Liver (tissue), 8 donors: ENCODE measurements at regions not wholly inside any gene's neighbourhood (a gene's known extent, or its start where the extent isn't known, plus 50 kb on each side); places are given as distances from the start of the nearest gene placed in this dataset.

ENCODE experiments used
- DNase-seq: peaks from one replicate; pipeline ENCODE4 v3.0.0-alpha.2; 2017; ENCODE audit warnings: low spot score
- H3K27ac ChIP-seq, 2 donors: one replicate each; pipeline ENCODE4 v1.7.0; 2013; ENCODE audit warnings: inconsistent platforms in 2 of 2, low read length in 2 of 2, control low read depth in 1 of 2, low read depth in 1 of 2, mild to moderate bottlenecking in 1 of 2
- H3K27me3 ChIP-seq, 4 donors: one replicate each; pipeline versions ENCODE4 v1.6.1 to v1.7.0; 2013; ENCODE audit warnings: low read length in 3 of 4, inconsistent platforms in 1 of 4, mild to moderate bottlenecking in 1 of 4, moderate library complexity in 1 of 4; ENCODE audit not compliant: control insufficient read depth in 4 of 4, insufficient read depth in 4 of 4
- H3K36me3 ChIP-seq, 4 donors: one replicate each; pipeline versions ENCODE4 v1.6.1 to v1.7.0; 2013; ENCODE audit warnings: low read length in 3 of 4, mild to moderate bottlenecking in 3 of 4, low read depth in 1 of 4, moderate library complexity in 1 of 4; ENCODE audit not compliant: control insufficient read depth in 4 of 4, insufficient read depth in 3 of 4
- H3K4me1 ChIP-seq, 4 donors: one replicate each; pipeline versions ENCODE4 v1.6.1 to v1.7.0; 2013; ENCODE audit warnings: low read length in 3 of 4, mild to moderate bottlenecking in 3 of 4, moderate library complexity in 1 of 4; ENCODE audit not compliant: control insufficient read depth in 4 of 4, insufficient read depth in 4 of 4
- H3K4me3 ChIP-seq, 3 donors: one replicate each; pipeline versions ENCODE4 v1.6.1 to v1.7.0; 2013; ENCODE audit warnings: low read length in 3 of 3, control low read depth in 1 of 3, low read depth in 1 of 3, mild to moderate bottlenecking in 1 of 3
- H3K9ac ChIP-seq, 2 donors: one replicate each; pipeline ENCODE4 v1.7.0; 2013; ENCODE audit warnings: low read length in 2 of 2, mild to moderate bottlenecking in 2 of 2, moderate library complexity in 2 of 2, control low read depth in 1 of 2, low read depth in 1 of 2
- H3K9me3 ChIP-seq, 4 donors: one replicate each; pipeline versions ENCODE4 v1.6.1 to v1.7.0; 2013; ENCODE audit warnings: low read length in 3 of 4; ENCODE audit not compliant: control insufficient read depth in 4 of 4
- EGR1 ChIP-seq, 2 donors: IDR thresholded peaks; 2 replicates each; pipeline ENCODE4 v1.6.1; 2016 to 2018; ENCODE audit warnings: antibody characterized with exemption in 2 of 2, low read depth in 2 of 2
- FOXA1 ChIP-seq: IDR thresholded peaks from 2 replicates; pipeline ENCODE4 v1.6.1; 2016; ENCODE audit warnings: antibody characterized with exemption
- FOXA2 ChIP-seq: IDR thresholded peaks from 2 replicates; pipeline ENCODE4 v1.6.1; 2016; ENCODE audit warnings: antibody characterized with exemption
- HNF4A ChIP-seq, 2 donors: conservative IDR thresholded peaks; 2 replicates each; pipeline ENCODE4 v1.6.1; 2016; ENCODE audit warnings: antibody characterized with exemption in 2 of 2, mild to moderate bottlenecking in 2 of 2
- HNF4G ChIP-seq: IDR thresholded peaks from 2 replicates; pipeline ENCODE4 v1.6.1; 2016; ENCODE audit warnings: antibody characterized with exemption
- JUND ChIP-seq, 2 donors: IDR thresholded peaks; 2 replicates each; pipeline ENCODE4 v1.6.1; 2016; ENCODE audit warnings: antibody characterized with exemption in 2 of 2
- NR2F2 ChIP-seq: IDR thresholded peaks from 2 replicates; pipeline ENCODE4 v1.6.1; 2016; ENCODE audit warnings: antibody characterized with exemption
- RXRA ChIP-seq, 2 donors: IDR thresholded peaks; 2 replicates each; pipeline ENCODE4 v1.6.1; 2017 to 2018; ENCODE audit warnings: antibody characterized with exemption in 2 of 2, mild to moderate bottlenecking in 1 of 2
- SP1 ChIP-seq: IDR thresholded peaks from 2 replicates; pipeline ENCODE4 v1.6.1; 2018; ENCODE audit warnings: antibody characterized with exemption, mild to moderate bottlenecking
- TAF1 ChIP-seq: conservative IDR thresholded peaks from 2 replicates; pipeline ENCODE4 v1.6.1; 2016; ENCODE audit warnings: antibody characterized with exemption, mild to moderate bottlenecking
- YY1 ChIP-seq: IDR thresholded peaks from 2 replicates; pipeline ENCODE4 v1.6.1; 2016; ENCODE audit warnings: antibody characterized with exemption, mild to moderate bottlenecking
- WGBS: extraction: QIAGEN DNeasy Blood & Tissue Kit; methylation state at CpG from one replicate; pipeline ENCODE4 v1.1.7; 2013; 5-methylcytosine and 5-hydroxymethylcytosine counted together
- TF ChIP-seq, protein P1 (sequence below): fragments of 150-350 bp; IDR thresholded peaks from 2 replicates; pipeline ENCODE4 v1.5.1; 2017; ENCODE audit warnings: improper control_type of control experiment, low read depth, low read length; ENCODE audit not compliant: missing input control
- TF ChIP-seq, protein P2 (sequence below): IDR thresholded peaks from 2 replicates; pipeline ENCODE4 v1.6.1; 2016; ENCODE audit warnings: antibody characterized with exemption, mild to moderate bottlenecking
- TF ChIP-seq, protein P3 (sequence below): IDR thresholded peaks from 2 replicates; pipeline ENCODE4 v1.6.1; 2016; ENCODE audit warnings: antibody characterized with exemption
- TF ChIP-seq, protein P4 (sequence below): IDR thresholded peaks from 2 replicates; pipeline ENCODE4 v1.6.1; 2016; ENCODE audit warnings: antibody characterized with exemption
- TF ChIP-seq, protein P5 (sequence below): IDR thresholded peaks from 2 replicates; pipeline ENCODE4 v1.6.1; 2016; ENCODE audit warnings: antibody characterized with exemption
- donor health status: healthy.
- donor health status: healthy.
- donor health status: healthy.
- donor health status: healthy.
- donor health status: healthy.

DNA sequence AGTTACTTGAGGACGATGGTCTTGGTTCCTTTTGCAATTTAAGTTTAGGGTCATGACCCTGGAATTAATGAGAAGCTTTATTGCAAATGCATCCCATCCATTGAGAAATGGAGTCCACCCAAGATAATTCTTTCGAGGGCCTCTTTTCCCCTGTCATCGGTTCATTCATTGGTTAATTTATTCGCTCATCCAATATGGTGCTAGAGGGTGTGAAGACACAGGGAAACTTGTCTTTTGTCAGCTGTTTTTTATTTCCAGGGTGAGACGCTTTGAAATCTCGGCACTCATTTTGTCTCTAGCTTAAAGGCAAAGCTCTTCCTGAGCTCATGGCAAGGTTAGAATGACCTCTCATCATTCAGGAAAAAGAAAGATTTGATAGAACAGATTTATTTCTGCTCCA, 464.2 kb upstream of the EEF2KMT start:
- no peak overlapping the region for H3K9ac ChIP-seq
- no peaks in the 10 kb centered on the region for H3K36me3 ChIP-seq
- WGBS = 72% methylated on average over 6 of the region's 6 CpGs
- H3K4me3 ChIP-seq = no peak overlapping the region
- TF ChIP-seq JUND (IDR thresholded peaks at IDR 0.05) (no peak), FOXA1 (no peak), EGR1 (IDR thresholded peaks at IDR 0.05; ENCODE audit: low read depth in 2 of 2) (no peak), YY1 (no peak), HNF4A (conservative IDR thresholded peaks at IDR 0.05) (no peak), SP1 (no peak), HNF4G (no peak), FOXA2 (no peak), TAF1 (no peak)
- TF ChIP-seq, protein P1, sequence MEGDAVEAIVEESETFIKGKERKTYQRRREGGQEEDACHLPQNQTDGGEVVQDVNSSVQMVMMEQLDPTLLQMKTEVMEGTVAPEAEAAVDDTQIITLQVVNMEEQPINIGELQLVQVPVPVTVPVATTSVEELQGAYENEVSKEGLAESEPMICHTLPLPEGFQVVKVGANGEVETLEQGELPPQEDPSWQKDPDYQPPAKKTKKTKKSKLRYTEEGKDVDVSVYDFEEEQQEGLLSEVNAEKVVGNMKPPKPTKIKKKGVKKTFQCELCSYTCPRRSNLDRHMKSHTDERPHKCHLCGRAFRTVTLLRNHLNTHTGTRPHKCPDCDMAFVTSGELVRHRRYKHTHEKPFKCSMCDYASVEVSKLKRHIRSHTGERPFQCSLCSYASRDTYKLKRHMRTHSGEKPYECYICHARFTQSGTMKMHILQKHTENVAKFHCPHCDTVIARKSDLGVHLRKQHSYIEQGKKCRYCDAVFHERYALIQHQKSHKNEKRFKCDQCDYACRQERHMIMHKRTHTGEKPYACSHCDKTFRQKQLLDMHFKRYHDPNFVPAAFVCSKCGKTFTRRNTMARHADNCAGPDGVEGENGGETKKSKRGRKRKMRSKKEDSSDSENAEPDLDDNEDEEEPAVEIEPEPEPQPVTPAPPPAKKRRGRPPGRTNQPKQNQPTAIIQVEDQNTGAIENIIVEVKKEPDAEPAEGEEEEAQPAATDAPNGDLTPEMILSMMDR = no peak
- TF ChIP-seq, protein P2, sequence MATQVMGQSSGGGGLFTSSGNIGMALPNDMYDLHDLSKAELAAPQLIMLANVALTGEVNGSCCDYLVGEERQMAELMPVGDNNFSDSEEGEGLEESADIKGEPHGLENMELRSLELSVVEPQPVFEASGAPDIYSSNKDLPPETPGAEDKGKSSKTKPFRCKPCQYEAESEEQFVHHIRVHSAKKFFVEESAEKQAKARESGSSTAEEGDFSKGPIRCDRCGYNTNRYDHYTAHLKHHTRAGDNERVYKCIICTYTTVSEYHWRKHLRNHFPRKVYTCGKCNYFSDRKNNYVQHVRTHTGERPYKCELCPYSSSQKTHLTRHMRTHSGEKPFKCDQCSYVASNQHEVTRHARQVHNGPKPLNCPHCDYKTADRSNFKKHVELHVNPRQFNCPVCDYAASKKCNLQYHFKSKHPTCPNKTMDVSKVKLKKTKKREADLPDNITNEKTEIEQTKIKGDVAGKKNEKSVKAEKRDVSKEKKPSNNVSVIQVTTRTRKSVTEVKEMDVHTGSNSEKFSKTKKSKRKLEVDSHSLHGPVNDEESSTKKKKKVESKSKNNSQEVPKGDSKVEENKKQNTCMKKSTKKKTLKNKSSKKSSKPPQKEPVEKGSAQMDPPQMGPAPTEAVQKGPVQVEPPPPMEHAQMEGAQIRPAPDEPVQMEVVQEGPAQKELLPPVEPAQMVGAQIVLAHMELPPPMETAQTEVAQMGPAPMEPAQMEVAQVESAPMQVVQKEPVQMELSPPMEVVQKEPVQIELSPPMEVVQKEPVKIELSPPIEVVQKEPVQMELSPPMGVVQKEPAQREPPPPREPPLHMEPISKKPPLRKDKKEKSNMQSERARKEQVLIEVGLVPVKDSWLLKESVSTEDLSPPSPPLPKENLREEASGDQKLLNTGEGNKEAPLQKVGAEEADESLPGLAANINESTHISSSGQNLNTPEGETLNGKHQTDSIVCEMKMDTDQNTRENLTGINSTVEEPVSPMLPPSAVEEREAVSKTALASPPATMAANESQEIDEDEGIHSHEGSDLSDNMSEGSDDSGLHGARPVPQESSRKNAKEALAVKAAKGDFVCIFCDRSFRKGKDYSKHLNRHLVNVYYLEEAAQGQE = no peak
- TF ChIP-seq, protein P3, sequence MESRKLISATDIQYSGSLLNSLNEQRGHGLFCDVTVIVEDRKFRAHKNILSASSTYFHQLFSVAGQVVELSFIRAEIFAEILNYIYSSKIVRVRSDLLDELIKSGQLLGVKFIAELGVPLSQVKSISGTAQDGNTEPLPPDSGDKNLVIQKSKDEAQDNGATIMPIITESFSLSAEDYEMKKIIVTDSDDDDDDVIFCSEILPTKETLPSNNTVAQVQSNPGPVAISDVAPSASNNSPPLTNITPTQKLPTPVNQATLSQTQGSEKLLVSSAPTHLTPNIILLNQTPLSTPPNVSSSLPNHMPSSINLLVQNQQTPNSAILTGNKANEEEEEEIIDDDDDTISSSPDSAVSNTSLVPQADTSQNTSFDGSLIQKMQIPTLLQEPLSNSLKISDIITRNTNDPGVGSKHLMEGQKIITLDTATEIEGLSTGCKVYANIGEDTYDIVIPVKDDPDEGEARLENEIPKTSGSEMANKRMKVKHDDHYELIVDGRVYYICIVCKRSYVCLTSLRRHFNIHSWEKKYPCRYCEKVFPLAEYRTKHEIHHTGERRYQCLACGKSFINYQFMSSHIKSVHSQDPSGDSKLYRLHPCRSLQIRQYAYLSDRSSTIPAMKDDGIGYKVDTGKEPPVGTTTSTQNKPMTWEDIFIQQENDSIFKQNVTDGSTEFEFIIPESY = no peak
- H3K9me3 ChIP-seq = peaks cover 0 to 2% (median 0%) of the 10 kb centered on the region in 4 donors
- no peak for DNase-seq
- H3K27me3 ChIP-seq = no peaks in the 10 kb centered on the region
- no peak overlapping the region for H3K27ac ChIP-seq
- H3K4me1 ChIP-seq = no peaks in the 10 kb centered on the region

DNA sequence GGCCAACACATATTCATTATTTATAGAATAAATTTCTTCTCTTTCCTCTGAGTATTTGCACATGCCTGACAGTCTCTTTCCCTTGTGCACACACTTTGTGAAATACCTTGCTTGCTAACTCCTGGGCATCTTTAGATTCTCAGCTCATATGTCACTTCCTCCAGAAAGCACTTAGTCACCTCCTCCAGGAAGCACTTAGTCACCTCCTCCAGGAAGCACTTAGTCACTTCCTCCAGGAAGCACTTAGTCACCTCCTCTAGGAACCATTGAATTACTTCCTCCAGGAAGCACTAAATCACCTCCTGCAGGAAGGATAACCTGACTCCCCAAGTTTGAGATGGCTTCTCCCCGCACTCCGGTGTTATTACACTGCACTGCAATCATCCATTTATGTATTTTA, 462.5 kb upstream of the EEF2KMT start:
- Histone ChIP-seq H3K9ac (no peak overlapping the region), H3K36me3 (no peaks in the 10 kb centered on the region), H3K9me3 (peaks cover 0 to 2% (median 0%) of the 10 kb centered on the region in 4 donors), H3K27ac (no peak overlapping the region), H3K4me1 (no peaks in the 10 kb centered on the region), H3K27me3 (no peaks in the 10 kb centered on the region), H3K4me3 (no peak overlapping the region)
- 69% methylated on average over 2 of the region's 2 CpGs for WGBS
- no peak for DNase-seq
- TF ChIP-seq YY1 = no peak
- no peak for TF ChIP-seq TAF1
- no peak for TF ChIP-seq EGR1 (IDR thresholded peaks at IDR 0.05; ENCODE audit: low read depth in 2 of 2)
- TF ChIP-seq, protein P3 = no peak
- TF ChIP-seq, protein P1 = no peak
- TF ChIP-seq JUND (IDR thresholded peaks at IDR 0.05) = no peak
- no peak for TF ChIP-seq NR2F2
- no peak for TF ChIP-seq FOXA2
- no peak for TF ChIP-seq RXRA (IDR thresholded peaks at IDR 0.05)
- TF ChIP-seq HNF4G = no peak
- TF ChIP-seq, protein P4, sequence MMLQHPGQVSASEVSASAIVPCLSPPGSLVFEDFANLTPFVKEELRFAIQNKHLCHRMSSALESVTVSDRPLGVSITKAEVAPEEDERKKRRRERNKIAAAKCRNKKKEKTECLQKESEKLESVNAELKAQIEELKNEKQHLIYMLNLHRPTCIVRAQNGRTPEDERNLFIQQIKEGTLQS = no peak
- TF ChIP-seq, protein P5, sequence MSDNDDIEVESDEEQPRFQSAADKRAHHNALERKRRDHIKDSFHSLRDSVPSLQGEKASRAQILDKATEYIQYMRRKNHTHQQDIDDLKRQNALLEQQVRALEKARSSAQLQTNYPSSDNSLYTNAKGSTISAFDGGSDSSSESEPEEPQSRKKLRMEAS = no peak
- TF ChIP-seq, protein P2 = no peak
